ENCODE measurements at regions not wholly inside any gene's neighbourhood (a gene's known extent, or its start where the extent isn't known, plus 50 kb on each side); places are given as distances from the start of the nearest gene placed in this dataset.
"Not testable (repeated sequence)": the region's sequence is repeated elsewhere in the genome, so short reads cannot be mapped to it uniquely, and the experiment has no call there.

DNA sequence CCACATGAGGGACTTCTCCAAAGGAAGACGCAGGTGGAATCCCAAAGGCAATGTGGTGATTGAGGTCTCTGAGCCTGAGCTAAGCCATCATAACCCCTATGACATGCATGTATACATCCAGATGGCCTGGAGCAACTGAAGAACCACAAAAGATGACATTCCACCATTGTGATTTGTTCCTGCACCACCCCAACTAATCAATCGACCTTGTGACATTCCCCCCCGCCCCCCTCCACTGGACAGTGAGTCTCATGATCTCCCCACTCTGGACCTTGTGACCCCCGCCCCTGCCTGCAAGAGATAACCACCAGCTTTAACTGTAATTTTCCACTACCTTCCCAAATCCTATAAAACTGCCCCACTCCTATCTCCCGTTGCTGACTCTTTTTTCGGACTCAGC is 87.9 kb downstream of the VCPKMT start:
- Histone ChIP-seq H3K27ac (ENCODE audit: low read length) (no peak overlapping the region), H3K27me3 (ENCODE audit: control insufficient read depth, insufficient read depth, low read length) (no peaks in the 10 kb centered on the region), H3K36me3 (ENCODE audit: control insufficient read depth, insufficient read depth, low read length) (no peaks in the 10 kb centered on the region), H3K9me3 (ENCODE audit: control insufficient read depth, insufficient read depth, low read length) (peaks cover 7% of the 10 kb centered on the region), H3K4me3 (ENCODE audit: low read length) (no peak overlapping the region), H3K4me1 (ENCODE audit: control insufficient read depth, insufficient read depth, low read length) (peaks cover 9% of the 10 kb centered on the region)
- H3K4me3 Mint-ChIP-seq, result no peak overlapping the region
- H3K27ac Mint-ChIP-seq, result no peak overlapping the region
- peaks cover 11 to 40% of the 10 kb centered on the region in 2 donors for H3K4me1 Mint-ChIP-seq
- WGBS (ENCODE audit: insufficient coverage), result 81% methylated on average over 6 of the region's 6 CpGs
- peaks cover 0 to 6% of the 10 kb centered on the region in 2 donors for H3K9me3 Mint-ChIP-seq
- intact Hi-C loops (cut with micrococcal nuclease), result no loop called here
- TF ChIP-seq, protein P1, sequence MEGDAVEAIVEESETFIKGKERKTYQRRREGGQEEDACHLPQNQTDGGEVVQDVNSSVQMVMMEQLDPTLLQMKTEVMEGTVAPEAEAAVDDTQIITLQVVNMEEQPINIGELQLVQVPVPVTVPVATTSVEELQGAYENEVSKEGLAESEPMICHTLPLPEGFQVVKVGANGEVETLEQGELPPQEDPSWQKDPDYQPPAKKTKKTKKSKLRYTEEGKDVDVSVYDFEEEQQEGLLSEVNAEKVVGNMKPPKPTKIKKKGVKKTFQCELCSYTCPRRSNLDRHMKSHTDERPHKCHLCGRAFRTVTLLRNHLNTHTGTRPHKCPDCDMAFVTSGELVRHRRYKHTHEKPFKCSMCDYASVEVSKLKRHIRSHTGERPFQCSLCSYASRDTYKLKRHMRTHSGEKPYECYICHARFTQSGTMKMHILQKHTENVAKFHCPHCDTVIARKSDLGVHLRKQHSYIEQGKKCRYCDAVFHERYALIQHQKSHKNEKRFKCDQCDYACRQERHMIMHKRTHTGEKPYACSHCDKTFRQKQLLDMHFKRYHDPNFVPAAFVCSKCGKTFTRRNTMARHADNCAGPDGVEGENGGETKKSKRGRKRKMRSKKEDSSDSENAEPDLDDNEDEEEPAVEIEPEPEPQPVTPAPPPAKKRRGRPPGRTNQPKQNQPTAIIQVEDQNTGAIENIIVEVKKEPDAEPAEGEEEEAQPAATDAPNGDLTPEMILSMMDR (IDR thresholded peaks at IDR 0.05), result no peak
- peaks cover 7% of the 10 kb centered on the region for H3K36me3 Mint-ChIP-seq
- H3K27me3 Mint-ChIP-seq (ENCODE audit: low read depth in 2 of 2), result no peaks in the 10 kb centered on the region
- ATAC-seq (no peak), DNase-seq (no peak)

GRCh38 chr14:50030036-50030435 is 86.3 kb downstream of the VCPKMT start:
- Histone ChIP-seq H3K4me3 (ENCODE audit: low read length) (no peak overlapping the region), H3K27me3 (ENCODE audit: control insufficient read depth, insufficient read depth, low read length) (no peaks in the 10 kb centered on the region), H3K36me3 (ENCODE audit: control insufficient read depth, insufficient read depth, low read length) (no peaks in the 10 kb centered on the region), H3K4me1 (ENCODE audit: control insufficient read depth, insufficient read depth, low read length) (peaks cover 11% of the 10 kb centered on the region), H3K27ac (ENCODE audit: low read length) (no peak overlapping the region), H3K9me3 (ENCODE audit: control insufficient read depth, insufficient read depth, low read length) (peaks cover 7% of the 10 kb centered on the region)
- WGBS (ENCODE audit: insufficient coverage), result 100% methylated on average over 1 of the region's 2 CpGs
- Mint-ChIP-seq H3K27me3 (ENCODE audit: low read depth in 2 of 2) (no peaks in the 10 kb centered on the region), H3K4me3 (no peak overlapping the region), H3K4me1 (peaks cover 18 to 48% of the 10 kb centered on the region in 2 donors), H3K9me3 (peaks cover 0 to 6% of the 10 kb centered on the region in 2 donors), H3K27ac (no peak overlapping the region), H3K36me3 (peaks cover 7% of the 10 kb centered on the region)
- no peak for DNase-seq
- no peak for ATAC-seq
- TF ChIP-seq, protein P1 (IDR thresholded peaks at IDR 0.05), result no peak
- intact Hi-C loops (cut with micrococcal nuclease), result no loop called here

- peaks cover 11% of the 10 kb centered on the region for H3K4me1 ChIP-seq (ENCODE audit: control insufficient read depth, insufficient read depth, low read length)
- H3K27ac Mint-ChIP-seq, result peak overlapping the region in 1 of 2 donors; percentile 60
- H3K4me3 ChIP-seq (ENCODE audit: low read length); H3K27ac ChIP-seq (ENCODE audit: low read length); H3K9me3 ChIP-seq (ENCODE audit: control insufficient read depth, insufficient read depth, low read length); H3K36me3 Mint-ChIP-seq; intact Hi-C loops (cut with micrococcal nuclease); H3K36me3 ChIP-seq (ENCODE audit: control insufficient read depth, insufficient read depth, low read length); ATAC-seq; H3K27me3 Mint-ChIP-seq (ENCODE audit: low read depth in 2 of 2); H3K4me3 Mint-ChIP-seq; H3K9me3 Mint-ChIP-seq; H3K27me3 ChIP-seq (ENCODE audit: control insufficient read depth, insufficient read depth, low read length); DNase-seq: not testable (repeated sequence)
- H3K4me1 Mint-ChIP-seq, result peaks cover 18 to 44% of the 10 kb centered on the region in 2 donors
- WGBS (ENCODE audit: insufficient coverage), result 100% methylated on average over 1 of the region's 1 CpG
These were observed 85.5 kb downstream of the VCPKMT start for GRCh38 chr14:50030911-50031310.

- ATAC-seq (no peak), DNase-seq (no peak)
- H3K27ac Mint-ChIP-seq, result peak overlapping the region in 1 of 2 donors; percentile 60
- H3K27me3 Mint-ChIP-seq (ENCODE audit: low read depth in 2 of 2), result no peaks in the 10 kb centered on the region
- H3K9me3 Mint-ChIP-seq, result no peaks in the 10 kb centered on the region
- 89% methylated on average over 3 of the region's 4 CpGs for WGBS (ENCODE audit: insufficient coverage)
- H3K4me1 Mint-ChIP-seq, result peaks cover 18 to 44% of the 10 kb centered on the region in 2 donors
- no peak overlapping the region for H3K27ac ChIP-seq (ENCODE audit: low read length)
- TF ChIP-seq, protein P1 (IDR thresholded peaks at IDR 0.05), result no peak
- no peaks in the 10 kb centered on the region for H3K36me3 ChIP-seq (ENCODE audit: control insufficient read depth, insufficient read depth, low read length)
- H3K36me3 Mint-ChIP-seq, result no peaks in the 10 kb centered on the region
- H3K4me3 Mint-ChIP-seq, result no peak overlapping the region
- intact Hi-C loops (cut with micrococcal nuclease), result no loop called here
- no peaks in the 10 kb centered on the region for H3K27me3 ChIP-seq (ENCODE audit: control insufficient read depth, insufficient read depth, low read length)
- H3K4me3 ChIP-seq (ENCODE audit: low read length), result no peak overlapping the region
- peaks cover 11% of the 10 kb centered on the region for H3K4me1 ChIP-seq (ENCODE audit: control insufficient read depth, insufficient read depth, low read length)
- H3K9me3 ChIP-seq (ENCODE audit: control insufficient read depth, insufficient read depth, low read length), result no peaks in the 10 kb centered on the region
These were observed 84.6 kb downstream of the VCPKMT start for GRCh38 chr14:50031602-50032313.

DNA sequence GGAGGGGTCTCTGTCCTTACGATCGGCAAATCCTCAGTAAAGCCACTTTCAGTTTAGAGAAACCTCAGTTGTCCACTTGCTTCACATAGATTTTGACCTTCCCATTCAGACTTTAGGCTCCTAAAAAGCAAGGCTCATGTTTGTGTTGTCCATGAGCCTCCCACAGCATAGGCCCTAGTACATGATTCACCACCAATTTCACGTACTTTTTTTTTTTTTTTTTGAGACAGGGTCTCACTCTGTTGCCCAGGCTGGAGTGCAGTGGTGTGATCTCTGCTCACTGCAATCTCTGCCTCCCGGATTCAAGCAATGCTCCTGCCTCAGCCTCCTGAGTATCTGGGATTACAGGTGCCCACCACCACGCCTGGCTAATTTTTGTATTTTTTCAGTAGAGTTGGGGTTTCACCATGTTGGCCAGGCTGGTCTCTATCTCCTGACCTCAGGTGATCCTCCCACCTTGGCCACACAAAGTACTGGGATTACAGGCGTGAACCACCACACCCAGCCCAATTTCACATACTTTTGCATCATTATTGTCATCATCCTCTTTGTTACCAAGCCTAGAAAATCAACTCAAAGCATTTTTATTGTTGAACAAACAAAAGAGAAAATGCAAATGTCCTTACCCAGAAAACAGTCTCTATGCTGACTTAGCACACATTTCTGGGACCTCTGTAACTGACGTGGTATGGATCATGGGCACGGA is 83.8 kb downstream of the VCPKMT start:
- H3K27me3 Mint-ChIP-seq (ENCODE audit: low read depth in 2 of 2); DNase-seq; ATAC-seq; H3K9me3 Mint-ChIP-seq; H3K9me3 ChIP-seq (ENCODE audit: control insufficient read depth, insufficient read depth, low read length); H3K4me3 ChIP-seq (ENCODE audit: low read length); H3K4me3 Mint-ChIP-seq; intact Hi-C loops (cut with micrococcal nuclease); H3K27me3 ChIP-seq (ENCODE audit: control insufficient read depth, insufficient read depth, low read length); H3K36me3 ChIP-seq (ENCODE audit: control insufficient read depth, insufficient read depth, low read length); H3K36me3 Mint-ChIP-seq; H3K27ac ChIP-seq (ENCODE audit: low read length): not testable (repeated sequence)
- WGBS (ENCODE audit: insufficient coverage), result 94% methylated on average over 8 of the region's 8 CpGs
- Mint-ChIP-seq H3K27ac (peak overlapping the region in 1 of 2 donors; percentile 44), H3K4me1 (peaks cover 14 to 38% of the 10 kb centered on the region in 2 donors)
- H3K4me1 ChIP-seq (ENCODE audit: control insufficient read depth, insufficient read depth, low read length), result peaks cover 11% of the 10 kb centered on the region

All from natural killer cell (primary cell).